Left kidney (tissue), 1 donor: ENCODE measurements at regions not wholly inside any gene's neighbourhood (a gene's known extent, or its start where the extent isn't known, plus 50 kb on each side); places are given as distances from the start of the nearest gene placed in this dataset.
"Not testable (repeated sequence)": the region's sequence is repeated elsewhere in the genome, so short reads cannot be mapped to it uniquely, and the experiment has no call there.

Source experiments
- DNase-seq: peaks from one replicate; pipeline ENCODE4 v3.0.0-alpha.2; 2013

DNA sequence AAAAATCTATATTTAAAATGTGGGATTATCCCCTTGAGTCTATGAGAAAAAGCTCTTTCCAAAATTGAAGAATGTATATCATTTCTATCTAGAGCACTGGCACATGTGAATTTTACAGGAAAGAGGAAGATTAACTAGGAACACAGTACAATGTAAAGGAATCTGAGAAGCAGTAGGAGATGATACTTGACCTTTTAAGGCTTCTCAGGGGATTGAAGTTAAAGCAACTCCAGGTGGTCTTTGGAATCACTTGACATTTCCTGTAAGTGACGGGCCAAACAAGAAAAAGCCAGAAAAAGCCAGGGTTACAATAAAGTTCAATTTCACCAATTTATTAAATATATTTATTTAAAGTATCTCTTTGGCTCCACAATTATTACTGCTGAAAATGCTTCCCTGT is 1373.9 kb downstream of the OLFM4 start:
- DNase-seq, result no peak

DNA sequence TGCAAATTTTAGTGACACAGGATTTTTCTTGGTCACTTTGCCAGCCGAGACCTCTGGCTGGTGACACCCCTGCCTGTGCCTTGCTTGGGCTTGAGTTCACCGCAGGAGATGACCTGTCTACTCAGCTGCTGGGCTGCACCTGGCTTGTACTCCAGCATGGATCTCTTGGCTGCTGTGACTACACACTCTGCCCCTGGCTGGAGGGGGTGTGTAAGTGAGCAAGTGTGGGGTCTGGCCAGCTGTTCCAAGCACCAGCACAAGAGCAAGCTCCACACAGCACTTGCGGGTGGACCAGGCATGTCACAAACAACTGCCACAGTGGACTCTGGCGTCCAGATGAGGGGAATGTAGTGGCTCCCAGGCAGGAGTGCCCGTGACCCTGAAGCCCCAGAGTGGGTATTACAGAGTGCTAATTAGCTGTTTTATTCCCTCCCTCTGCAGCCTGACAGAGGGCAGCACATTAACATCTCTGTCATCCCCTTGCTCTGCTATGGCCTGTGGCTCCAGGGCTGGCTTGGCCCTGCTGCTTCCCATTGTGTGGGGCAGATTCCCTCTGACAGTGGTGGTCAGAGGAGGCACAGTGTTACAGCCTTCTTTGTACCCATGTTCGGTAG is 1387.2 kb downstream of the OLFM4 start:
- no peak for DNase-seq

DNA sequence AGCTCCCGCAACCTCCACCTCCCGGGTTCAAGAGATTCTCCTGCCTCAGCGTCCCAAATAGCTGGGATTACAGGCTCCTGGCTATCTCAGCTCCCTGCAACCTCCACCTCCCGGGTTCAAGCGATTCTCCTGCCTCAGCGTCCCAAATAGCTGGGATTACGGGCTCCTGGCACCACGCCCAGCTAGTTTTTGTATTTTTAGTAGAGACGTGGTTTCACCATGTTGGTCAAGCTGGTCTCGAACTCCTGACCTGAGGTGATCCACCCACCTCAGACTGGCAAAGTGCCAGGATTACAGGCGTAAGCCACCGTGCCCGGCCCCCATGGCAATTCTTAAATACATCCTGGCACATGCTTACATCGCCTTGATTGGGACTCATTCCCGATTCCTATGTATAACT is 1394.3 kb downstream of the OLFM4 start:
- not testable (repeated sequence) for DNase-seq

DNA sequence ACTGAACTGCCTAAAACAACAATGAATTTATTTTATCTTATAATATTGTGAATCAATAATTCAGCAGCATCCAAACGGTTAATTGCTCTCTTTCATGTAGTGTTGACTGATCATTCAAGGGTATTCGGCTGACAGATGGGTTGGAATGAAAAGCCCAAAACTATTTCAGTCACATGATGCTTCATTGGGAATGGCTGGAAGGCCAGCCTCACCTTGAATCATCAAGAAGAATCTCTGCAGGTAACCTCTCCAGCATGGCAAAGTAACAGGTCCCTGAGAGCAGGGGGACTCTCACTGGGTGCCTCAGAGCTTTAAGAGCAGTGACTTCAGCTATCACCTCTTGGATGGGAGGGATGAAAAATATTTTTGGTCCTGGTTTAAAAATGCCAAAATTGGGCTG is 1395.7 kb downstream of the OLFM4 start:
- no peak for DNase-seq

DNA sequence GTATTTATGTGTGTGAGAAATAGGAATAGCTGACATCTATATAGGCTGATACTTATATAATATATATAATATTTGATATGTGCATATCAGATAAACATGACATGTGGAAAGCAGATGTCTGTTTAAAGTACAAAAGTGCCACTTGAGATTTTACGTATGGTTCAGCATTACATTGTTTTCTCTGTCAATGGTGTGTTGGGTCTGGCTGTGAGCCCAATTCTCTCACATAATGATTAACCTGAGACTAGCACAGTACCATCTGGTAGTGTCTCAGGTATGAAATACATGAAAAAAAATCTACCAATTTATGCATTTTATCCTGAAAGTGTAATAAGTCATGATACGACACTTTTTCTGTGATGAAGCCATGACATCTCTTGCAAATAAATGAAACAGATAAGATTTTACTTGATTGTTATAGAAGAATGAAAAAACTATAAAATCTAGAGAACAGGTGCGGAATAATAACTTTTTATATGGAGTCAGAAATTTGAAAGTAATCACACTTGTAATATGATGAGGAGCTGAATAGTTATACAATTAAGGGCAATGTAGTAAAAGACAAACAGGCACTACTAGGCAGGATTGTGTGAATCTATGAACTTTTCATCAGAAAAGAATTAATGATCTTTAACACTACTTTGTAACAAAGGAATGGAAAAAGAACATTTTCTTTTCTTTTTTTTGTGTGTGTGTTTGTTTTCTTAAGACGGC is 1405.0 kb downstream of the OLFM4 start:
- peak; percentile 18 for DNase-seq

DNA sequence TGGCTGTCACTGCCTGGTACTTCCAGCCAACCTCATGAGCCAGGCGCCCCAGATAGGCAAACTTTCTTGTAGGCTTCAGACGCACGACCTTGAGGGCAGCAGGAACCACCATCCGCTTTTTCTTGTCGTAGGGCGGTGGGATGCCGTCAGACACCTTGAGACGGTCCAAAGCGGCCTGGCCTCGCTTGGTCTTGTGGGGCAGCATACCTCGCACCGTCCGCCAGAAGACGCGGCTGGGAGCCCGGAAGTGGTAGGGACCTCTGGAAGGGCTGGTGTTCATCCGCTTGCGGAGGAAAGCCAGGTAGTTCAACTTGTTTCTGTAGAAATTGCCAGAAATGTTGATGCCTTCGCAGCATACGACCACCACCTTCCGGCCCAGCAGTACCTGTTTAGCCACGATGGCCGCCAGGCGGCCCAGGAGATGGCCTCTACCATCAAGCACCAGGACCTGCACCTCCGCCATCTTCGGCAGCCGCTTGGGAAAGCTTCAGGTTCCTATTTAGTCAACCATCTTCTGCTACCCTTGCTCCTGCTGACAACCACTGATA is 1412.3 kb downstream of the OLFM4 start:
- not testable (repeated sequence) for DNase-seq

DNA sequence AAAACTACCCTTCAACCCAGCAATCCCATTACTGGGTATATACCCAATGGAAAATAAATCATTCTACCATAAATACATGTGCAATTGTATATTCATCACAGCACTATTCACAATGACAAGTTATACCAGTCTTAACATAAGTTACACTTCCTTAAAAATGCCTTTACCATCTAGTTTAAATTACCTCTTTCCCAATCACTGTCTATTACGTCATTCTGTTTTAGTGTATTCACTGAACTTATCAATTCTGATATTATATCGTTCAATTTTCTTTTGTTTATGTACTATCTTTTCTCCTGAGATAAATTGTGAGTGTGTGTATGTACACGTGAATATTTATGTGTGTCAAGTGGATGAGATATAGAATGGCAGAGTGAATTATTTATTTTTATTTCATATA is 1416.8 kb downstream of the OLFM4 start:
- no peak for DNase-seq

DNA sequence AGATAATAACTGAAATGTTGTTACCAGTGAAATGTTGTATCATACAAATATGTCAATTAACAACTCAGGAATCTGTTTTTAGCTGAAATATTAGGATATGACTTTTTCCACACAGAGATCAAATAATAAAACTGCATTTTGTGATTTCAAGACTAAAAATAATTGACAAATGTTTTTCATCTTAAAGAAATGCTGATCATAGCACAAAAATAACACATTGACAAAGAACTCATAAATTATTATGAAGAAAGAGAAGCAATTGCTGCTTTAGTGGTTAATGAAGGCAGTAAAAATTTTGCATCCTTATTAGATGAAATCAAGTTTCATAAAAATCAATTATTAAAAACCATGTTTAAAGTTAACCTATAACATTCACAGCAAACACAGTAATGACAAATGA is 1417.3 kb downstream of the OLFM4 start:
- no peak for DNase-seq

DNA sequence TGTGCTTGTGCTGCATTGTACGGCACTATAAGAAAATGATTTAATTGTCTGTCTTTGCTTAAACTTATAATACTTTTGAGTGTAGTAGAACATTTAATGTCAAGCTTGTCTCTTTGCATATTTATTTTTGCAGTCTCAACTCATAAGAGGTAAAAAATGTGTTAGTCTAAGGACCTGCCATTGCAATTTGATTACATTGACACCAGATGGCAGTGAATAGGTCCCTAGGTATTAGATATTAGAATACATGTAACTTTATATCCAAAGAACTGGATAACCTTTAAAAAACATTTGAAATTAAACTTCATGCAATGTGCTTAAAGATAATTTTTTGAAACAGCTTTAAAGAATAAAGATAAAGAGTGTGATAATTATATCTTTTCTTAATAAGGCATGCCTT is 1421.3 kb downstream of the OLFM4 start:
- DNase-seq, result no peak

DNA sequence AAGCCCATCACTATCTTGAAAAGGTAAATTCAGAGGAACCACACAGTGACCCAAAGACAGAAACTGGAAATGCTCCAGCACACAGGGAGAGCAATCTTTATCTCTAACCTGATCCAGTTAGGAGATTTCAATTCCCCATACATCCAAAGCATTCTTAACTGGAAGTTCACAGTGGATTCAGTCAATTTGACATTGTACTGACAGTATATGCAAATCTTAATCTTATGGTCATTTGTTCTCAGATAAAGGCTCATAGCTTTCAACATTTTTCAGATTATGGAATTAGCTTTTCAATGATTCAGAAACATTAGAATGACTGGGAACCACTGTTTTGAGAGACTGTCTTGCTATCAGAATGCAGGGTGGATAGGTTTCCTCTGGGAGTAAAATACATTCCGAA is 1455.6 kb downstream of the OLFM4 start:
- DNase-seq, result no peak

DNA sequence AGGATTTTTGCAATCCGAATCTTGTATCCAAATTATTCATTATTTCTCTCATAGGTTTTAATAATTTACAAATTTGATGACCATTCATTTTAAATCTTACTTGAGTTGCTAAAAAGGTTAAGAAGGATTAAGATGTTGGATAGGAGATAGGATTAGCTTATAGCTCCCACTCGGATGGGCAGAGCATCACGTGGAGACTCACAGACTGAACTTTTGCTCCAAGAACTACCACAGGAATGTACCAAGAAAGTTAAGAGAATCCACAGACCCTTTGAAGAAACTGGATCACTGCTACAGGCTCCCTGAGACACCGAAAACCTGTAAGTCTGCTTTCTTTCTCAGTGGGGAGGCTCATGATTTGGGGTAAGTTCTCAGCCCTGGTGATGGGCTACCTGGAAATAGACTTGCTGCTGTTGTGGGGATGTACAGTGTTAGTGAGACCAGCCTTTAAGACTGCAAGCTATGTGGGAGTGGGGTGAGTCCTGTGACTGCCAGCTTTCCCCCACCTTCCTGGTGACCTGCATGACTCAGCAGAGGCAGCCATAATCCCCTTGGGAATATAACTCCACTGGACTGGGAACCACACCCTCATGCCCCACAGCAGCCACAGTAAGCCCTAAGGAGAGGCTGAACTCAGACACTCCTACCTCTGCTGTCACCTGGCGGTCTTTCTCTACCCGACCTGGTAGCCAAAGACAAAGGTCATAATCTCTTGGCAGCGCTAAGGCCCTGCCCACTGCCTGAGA is 1458.0 kb downstream of the OLFM4 start:
- DNase-seq, result no peak

DNA sequence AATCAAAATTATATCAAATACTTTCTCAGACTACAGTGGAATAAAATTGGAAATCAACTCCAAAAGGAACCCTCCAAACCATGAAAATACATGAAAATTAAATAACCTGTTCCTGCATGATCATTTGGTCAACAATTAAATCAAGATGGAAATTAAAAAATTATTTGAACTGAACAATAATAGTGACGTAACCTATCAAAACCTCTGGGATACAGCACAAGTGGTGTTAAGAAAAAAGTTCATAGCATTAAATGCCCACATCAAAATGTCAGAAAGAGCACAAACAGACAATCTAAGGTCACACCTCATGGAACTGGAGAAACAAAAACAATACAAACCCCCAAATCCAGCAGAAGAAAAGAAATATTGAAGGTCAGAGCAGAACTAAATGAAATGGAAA is 1460.7 kb downstream of the OLFM4 start:
- DNase-seq, result no peak

DNA sequence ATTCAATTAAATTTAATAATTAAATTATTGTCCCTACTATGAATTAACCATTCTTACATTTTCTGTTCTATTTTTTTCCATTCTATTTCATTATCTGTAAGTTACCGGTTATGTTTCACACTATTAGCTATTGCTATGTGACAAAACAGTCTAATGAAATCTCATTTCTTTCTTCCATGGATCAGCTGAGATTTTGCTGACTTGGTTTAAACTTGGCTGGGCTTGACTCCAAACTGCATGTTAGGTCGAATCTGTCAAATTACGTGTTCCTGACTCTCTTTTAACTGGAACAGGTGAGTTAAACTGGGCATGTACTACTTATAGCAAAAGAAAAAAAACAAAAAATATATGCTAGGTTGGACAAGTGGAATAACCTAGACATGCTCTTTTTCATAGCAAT is 1464.4 kb downstream of the OLFM4 start:
- DNase-seq, result no peak

DNA sequence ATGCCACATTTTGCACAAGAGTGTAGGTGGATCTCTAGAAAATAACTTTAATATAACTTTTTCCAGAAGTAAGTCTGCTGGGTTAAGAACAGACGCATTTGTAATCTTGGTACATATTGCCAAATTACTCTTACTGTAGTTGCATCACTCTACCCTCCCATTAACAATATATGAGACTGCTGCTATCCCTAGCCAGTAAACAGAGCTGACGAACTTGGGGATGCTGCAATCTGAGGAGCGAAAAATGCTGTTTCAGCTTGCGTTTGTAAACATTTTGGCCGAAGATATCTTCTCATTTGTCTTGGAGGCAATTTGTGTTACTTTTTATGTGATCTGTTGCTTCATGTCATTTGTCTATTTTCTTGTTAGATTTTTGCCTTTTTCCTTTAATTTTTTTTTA is 1482.8 kb downstream of the OLFM4 start:
- DNase-seq, result no peak

DNA sequence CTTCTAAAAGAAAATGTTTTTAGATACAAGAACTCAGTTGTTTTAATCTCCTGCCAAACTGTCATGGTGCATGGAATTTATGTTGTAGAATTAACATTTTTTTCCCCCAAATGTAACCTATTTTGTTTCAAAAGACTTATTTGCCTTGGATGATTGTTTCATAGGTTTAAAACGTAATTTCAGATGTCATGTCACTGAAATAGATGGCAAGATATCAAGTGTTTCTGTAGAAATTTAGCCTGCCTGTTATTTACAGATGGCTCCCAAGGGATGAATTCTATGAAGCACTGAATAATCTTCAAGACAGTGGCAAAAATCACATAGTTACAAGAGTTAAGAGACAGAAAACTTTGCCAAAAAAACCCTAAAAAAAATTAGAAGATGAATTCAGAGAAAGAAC is 1484.6 kb downstream of the OLFM4 start:
- DNase-seq, result no peak

DNA sequence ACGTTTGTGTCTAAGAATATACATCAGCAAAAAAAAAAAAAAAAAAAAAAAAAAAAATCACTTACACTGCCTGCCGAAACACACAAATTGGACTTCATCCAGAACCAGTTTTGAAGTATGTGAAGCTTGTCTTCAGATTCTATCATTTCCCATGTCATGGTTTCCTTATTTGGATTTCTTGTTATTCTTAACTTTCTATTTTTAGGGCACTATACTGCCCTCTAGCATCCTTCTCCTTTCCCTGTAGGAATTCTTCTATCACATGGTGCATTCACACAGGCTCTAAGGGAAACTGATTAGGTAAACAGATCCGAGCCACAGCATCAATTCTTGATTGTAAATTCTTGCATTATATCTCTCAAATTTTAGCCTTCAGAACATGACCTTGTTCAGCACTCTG is 1507.5 kb downstream of the OLFM4 start:
- DNase-seq, result no peak

DNA sequence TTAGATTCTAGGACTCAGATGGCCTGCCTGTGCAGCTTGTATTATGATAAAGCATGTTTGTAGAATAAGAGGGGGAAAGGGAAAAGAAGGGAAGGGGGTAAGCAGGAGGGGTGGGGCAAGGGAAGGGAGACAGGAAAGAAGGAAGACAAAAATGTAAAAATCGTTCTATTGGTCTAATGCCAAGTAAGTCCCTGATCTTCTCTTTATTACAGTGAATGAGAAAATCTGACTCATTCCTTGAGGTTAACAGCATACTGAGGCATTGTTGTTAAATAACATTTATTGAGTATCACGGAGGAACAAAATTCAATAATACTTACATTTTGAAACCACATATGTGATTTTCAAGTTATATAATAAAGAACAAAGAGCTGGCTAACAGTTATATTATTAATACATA is 1534.7 kb downstream of the OLFM4 start:
- no peak for DNase-seq

DNA sequence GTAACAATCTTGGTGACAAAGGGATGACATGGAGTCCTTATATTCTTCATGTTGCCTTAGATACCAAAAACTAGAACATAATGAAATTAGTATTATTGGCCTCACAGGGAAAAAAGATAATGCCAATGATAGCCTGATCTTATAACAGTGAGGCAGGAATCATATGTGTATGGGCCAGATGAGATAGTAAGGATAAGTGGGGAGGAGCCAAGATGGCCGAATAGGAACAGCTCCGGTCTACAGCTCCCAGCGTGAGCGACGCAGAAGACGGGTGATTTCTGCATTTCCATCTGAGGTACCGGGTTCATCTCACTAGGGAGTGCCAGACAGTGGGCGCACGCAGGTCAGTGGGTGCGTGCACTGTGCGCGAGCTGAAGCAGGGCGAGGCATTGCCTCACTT is 1543.4 kb downstream of the OLFM4 start:
- DNase-seq, result not testable (repeated sequence)

DNA sequence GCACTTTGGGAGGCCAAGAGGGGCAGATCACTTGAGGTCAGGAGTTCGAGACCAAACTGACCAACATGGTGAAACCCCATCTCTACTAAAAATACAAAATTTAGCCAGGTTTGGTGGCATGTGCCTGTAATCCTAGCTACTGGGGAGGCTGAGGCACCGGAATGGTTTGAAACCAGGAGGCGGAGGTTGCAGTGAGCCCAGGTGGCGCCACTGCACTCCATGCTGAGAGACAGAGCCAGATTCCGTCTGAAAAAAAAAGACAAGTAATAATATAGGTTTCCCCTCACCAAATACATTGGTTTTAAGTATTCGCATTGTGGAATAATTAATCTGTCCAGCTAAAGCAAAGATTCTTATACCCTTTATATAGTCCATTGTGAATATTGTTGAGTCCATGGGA is 1544.6 kb downstream of the OLFM4 start:
- no peak for DNase-seq

DNA sequence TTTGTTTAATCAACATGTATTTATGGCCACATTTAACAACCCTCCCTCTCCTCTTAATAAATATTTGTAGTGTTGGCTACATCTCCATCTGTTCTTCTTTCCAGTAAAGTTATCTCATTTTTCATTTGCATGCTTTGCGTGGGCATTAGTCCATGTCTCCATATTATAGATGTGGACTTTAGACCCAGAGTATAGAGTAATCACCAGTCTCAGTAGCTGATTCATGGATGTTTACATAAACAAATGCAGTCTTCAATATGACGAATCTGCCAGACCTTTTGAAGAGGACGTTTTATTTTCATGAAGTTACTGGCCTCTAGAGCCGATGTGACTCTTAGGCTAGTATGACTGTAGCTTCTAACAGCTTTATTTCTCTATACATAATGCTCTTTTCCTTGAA is 1546.2 kb downstream of the OLFM4 start:
- DNase-seq, result no peak

DNA sequence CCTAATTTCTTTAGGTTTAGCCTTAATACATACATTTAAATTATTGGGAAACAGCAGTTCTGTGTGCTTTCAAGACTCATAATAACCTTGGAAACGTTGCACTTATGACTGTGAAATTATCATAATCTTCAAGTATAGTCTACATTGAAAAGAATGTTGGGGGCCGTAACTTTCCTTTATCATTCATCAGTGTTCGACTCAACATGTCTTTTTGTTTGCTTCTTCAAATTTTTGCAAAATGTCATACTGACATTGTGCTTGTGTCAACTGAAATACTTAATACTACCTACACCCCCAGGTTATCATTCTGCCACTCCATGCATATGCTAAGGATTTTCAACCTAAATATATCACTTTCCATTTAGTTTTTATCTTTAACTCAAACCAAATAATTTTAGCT is 1562.9 kb downstream of the OLFM4 start:
- no peak for DNase-seq

DNA sequence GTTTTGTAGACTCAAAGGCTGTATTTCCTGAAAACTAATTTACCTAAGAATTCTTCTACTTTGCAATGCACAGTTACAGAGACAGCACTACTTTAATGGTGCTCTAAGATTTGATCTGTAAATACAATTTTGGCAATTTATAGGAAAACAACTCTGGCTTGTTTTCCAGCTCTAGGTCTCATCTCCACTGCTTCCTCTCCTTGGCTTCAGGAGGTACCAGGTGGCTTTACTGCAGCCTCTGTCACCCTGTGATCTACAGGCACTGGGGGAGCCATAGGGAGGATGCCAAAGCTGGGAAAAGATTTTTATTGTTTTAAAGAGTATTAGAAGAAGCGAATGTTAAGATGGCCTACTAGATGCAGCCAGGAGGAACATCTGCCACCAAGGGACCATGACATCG is 1563.6 kb downstream of the OLFM4 start:
- DNase-seq, result no peak

DNA sequence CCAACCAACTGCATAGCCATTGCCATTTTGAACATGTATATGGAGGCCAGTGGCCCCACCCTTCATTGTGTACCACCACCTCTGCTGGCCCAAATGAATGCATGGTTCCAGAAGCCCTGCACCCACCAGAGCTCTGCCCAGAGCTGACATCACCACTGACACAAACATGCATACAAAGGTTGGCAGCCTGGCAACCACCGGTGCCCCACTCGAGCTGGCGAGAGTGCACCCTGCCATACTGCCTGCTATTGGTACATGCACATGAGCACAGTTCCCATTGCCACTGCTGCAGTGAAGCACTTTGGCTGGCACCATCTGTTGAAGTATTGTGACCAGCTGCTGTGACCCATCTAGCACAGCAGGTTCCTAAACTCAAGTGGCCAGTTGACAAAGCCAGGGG is 1564.9 kb downstream of the OLFM4 start:
- no peak for DNase-seq
